B cell (primary cell): ENCODE measurements at regions not wholly inside any gene's neighbourhood (a gene's known extent, or its start where the extent isn't known, plus 50 kb on each side); places are given as distances from the start of the nearest gene placed in this dataset.

ENCODE experiments used
- EZH2 ChIP-seq: IDR thresholded peaks from 2 replicates; pipeline ENCODE4 v1.6.1; 2012; ENCODE audit warnings: borderline replicate concordance, low read depth, mild to moderate bottlenecking, moderate library complexity, low read length; ENCODE audit not compliant: insufficient read depth, poor library complexity, severe bottlenecking
- TF ChIP-seq, protein P1 (sequence below): fragments of 200-600 bp; IDR thresholded peaks from one replicate; pipeline ENCODE4 v1.8.0; 2022; ENCODE audit warnings: antibody characterized with exemption, mild to moderate bottlenecking

DNA sequence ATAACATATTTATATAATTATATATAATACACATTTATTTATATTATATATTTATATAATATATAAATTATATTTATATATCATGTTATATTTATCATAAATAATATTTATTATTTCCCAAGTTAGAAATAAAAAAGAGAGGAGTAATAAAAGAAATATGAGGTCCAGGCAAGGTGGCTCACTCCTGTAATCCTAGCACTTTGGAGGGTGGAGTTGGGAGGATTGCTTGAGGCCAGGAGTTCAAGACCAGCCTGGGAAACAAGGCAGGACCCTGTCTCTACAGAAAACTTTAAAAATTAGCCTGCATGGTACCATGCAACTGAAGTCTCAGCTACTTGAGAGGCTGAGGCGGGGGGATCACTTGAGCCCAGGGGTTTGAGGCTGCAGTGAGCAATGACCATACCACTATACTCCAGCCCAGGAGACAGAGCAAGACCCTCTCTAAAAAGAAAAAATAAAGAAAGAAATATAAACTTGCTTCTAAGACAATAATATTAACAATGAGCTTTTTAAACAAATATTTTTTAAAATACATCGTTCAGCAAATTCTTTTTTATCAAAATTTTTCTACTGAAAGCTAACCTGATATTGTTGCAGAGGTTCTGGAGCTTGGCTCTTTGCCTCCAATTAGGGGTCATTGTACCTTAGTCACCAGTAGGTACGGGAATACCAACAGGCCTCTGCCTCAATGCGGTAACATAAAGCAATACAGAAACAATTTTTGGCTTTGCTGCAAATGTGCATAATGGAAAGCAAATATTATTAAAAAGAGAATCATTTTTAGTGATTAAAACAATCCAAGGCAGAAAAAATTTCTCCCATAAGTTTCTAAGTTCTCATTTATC lies 290.0 kb downstream of the SETD4 start:
- TF ChIP-seq, protein P1, sequence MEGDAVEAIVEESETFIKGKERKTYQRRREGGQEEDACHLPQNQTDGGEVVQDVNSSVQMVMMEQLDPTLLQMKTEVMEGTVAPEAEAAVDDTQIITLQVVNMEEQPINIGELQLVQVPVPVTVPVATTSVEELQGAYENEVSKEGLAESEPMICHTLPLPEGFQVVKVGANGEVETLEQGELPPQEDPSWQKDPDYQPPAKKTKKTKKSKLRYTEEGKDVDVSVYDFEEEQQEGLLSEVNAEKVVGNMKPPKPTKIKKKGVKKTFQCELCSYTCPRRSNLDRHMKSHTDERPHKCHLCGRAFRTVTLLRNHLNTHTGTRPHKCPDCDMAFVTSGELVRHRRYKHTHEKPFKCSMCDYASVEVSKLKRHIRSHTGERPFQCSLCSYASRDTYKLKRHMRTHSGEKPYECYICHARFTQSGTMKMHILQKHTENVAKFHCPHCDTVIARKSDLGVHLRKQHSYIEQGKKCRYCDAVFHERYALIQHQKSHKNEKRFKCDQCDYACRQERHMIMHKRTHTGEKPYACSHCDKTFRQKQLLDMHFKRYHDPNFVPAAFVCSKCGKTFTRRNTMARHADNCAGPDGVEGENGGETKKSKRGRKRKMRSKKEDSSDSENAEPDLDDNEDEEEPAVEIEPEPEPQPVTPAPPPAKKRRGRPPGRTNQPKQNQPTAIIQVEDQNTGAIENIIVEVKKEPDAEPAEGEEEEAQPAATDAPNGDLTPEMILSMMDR: no peak
- no peak for TF ChIP-seq EZH2
